BE2C (cell line): ENCODE measurements at regions not wholly inside any gene's neighbourhood (a gene's known extent, or its start where the extent isn't known, plus 50 kb on each side); places are given as distances from the start of the nearest gene placed in this dataset.

Experiments used
- DNase-seq: peaks from one replicate; pipeline ENCODE4 v3.0.0-alpha.2; 2020
- H3K27me3 ChIP-seq: fragments of 250-450 bp; sonication (Bioruptor Pico); 2 replicates; pipeline ENCODE4 v1.5.1; 2020; ENCODE audit warnings: mild to moderate bottlenecking
- H3K36me3 ChIP-seq: fragments of 250-450 bp; sonication (Bioruptor Pico); 2 replicates; pipeline ENCODE4 v1.5.1; 2020; ENCODE audit warnings: mild to moderate bottlenecking
- H3K4me1 ChIP-seq: fragments of 250-450 bp; sonication (Bioruptor Pico); 2 replicates; pipeline ENCODE4 v1.5.1; 2020
- H3K4me3 ChIP-seq: 2 replicates; pipeline ENCODE4 v1.5.1; 2011; ENCODE audit warnings: low read depth, low read length
- H3K9me3 ChIP-seq: fragments of 250-450 bp; sonication (Bioruptor Pico); 2 replicates; pipeline ENCODE4 v1.5.1; 2020
- TF ChIP-seq, protein P1 (sequence below): IDR thresholded peaks from 2 replicates; pipeline ENCODE4 v1.5.1; 2012; ENCODE audit warnings: mild to moderate bottlenecking, low read depth, low read length

DNA sequence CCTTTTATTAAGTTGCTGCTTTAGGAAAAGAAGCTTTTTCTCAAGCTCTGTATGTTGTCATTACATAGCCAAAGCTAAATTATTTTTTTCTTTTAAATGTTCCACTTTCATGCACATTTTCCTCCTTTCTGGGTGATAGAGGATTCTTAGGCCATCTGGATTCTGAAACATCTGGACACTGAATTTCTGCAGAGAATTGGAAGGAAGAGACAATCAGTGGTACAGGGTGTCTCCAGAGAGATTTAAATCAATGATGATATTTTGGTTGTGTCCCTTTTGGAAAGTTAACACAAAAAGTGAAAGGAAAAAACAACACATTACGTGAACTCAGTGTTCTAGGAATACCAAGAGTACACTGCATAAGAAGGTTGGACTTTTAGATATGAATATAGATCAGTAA lies 211.4 kb upstream of the PKN2 start:
- no peak overlapping the region for H3K4me3 ChIP-seq
- no peaks in the 10 kb centered on the region for H3K9me3 ChIP-seq
- DNase-seq: no peak
- H3K36me3 ChIP-seq: no peaks in the 10 kb centered on the region
- TF ChIP-seq, protein P1, sequence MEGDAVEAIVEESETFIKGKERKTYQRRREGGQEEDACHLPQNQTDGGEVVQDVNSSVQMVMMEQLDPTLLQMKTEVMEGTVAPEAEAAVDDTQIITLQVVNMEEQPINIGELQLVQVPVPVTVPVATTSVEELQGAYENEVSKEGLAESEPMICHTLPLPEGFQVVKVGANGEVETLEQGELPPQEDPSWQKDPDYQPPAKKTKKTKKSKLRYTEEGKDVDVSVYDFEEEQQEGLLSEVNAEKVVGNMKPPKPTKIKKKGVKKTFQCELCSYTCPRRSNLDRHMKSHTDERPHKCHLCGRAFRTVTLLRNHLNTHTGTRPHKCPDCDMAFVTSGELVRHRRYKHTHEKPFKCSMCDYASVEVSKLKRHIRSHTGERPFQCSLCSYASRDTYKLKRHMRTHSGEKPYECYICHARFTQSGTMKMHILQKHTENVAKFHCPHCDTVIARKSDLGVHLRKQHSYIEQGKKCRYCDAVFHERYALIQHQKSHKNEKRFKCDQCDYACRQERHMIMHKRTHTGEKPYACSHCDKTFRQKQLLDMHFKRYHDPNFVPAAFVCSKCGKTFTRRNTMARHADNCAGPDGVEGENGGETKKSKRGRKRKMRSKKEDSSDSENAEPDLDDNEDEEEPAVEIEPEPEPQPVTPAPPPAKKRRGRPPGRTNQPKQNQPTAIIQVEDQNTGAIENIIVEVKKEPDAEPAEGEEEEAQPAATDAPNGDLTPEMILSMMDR: no peak
- H3K27me3 ChIP-seq: no peaks in the 10 kb centered on the region
- H3K4me1 ChIP-seq: no peaks in the 10 kb centered on the region

DNA sequence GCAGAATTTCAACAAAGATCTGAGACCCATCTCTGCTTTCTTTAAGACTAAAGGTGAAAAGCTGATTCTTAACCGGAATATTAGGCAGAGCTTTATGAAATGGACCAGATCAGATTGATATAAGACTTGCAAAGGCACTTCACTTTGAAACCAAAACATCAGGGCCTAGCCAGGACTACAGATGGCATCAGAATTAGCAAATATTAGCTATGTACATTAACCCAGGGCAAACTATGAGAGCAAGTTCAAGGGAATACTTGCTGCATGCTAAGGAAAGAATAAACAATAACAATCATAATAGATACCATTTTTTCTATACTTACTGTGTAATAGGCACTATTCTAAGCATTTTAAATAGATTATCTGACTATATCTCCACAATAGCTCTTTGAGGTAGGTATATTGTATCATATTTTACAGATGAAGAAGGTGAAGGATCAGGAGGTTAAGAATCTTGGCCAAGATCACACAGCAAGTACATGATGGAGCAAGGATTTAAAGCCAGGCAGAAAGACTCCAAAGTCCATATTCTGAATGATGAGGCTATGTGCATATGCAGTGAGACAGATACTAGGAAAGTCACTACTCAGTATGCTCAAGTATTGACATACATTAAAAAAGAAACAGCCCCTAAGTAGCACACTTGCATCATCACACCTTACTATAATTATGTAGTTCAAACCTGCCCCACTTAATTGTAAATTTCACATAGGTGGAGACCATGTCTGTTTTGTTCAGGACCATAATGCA lies 209.3 kb upstream of the PKN2 start:
- Histone ChIP-seq H3K27me3 (no peaks in the 10 kb centered on the region), H3K4me3 (no peak overlapping the region), H3K36me3 (no peaks in the 10 kb centered on the region), H3K4me1 (no peaks in the 10 kb centered on the region), H3K9me3 (no peaks in the 10 kb centered on the region)
- TF ChIP-seq, protein P1: no peak
- no peak for DNase-seq

DNA sequence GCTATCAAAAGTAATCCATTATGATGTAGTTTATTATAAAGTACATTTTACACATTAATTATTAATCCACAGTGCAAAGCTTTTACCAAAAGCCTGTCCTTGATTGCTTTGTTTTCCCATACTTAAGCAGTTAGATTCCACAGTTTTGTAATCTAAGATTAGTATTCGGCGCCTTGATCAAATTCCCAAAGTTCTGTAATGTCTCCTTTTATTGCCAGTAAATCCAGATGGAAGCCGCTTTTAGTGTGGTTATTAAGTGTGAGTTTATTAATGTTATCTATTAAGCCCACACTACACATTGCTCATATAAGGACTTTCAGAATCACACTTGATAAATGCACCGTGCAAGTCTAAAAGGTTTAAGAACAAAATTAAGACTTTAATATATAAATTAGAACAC lies 199.2 kb upstream of the PKN2 start:
- H3K4me3 ChIP-seq: no peak overlapping the region
- no peak for DNase-seq
- no peaks in the 10 kb centered on the region for H3K27me3 ChIP-seq
- H3K9me3 ChIP-seq: no peaks in the 10 kb centered on the region
- H3K36me3 ChIP-seq: no peaks in the 10 kb centered on the region
- no peaks in the 10 kb centered on the region for H3K4me1 ChIP-seq
- TF ChIP-seq, protein P1: no peak

DNA sequence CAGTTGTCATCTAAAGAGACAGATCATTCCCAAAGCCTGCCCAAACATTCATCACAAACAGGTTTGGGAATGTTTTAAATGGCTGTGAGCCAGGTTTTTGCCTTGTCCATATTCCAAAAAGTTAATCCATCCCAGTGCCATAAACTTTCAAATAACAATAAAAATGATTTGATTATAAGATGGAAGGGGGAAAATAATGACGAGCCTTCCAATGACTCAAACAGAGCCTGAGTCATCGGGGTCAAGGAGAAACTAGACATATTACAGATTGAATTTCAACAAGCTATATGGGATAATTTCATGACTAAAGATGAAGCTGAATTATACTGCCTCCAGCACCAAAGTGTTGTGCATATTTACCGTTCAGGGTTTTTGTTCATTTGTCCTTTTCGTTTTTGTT lies 195.8 kb upstream of the PKN2 start:
- Histone ChIP-seq H3K27me3 (no peaks in the 10 kb centered on the region), H3K4me3 (no peak overlapping the region), H3K9me3 (no peaks in the 10 kb centered on the region), H3K36me3 (no peaks in the 10 kb centered on the region), H3K4me1 (no peaks in the 10 kb centered on the region)
- TF ChIP-seq, protein P1: no peak
- no peak for DNase-seq

DNA sequence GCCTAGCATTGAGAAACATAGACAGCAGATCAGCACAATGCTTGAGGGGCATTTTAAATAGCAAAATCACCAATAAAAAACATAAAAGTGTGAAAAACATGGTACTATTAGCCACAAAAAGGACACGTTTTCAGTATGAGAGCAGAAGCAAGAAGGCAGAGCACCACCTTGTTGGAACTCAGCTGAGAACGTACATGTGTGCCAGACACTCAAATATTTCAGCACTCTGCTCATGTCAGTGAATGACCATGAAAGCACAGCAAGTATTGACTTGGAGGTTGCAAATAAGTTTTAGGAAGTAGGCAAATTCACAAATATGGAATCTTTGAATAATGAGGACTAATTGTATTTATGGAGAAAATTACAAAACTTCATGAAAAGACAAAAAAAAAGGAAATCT lies 193.4 kb upstream of the PKN2 start:
- Histone ChIP-seq H3K9me3 (no peaks in the 10 kb centered on the region), H3K4me1 (no peaks in the 10 kb centered on the region), H3K36me3 (no peaks in the 10 kb centered on the region), H3K27me3 (no peaks in the 10 kb centered on the region), H3K4me3 (no peak overlapping the region)
- TF ChIP-seq, protein P1: no peak
- no peak for DNase-seq

DNA sequence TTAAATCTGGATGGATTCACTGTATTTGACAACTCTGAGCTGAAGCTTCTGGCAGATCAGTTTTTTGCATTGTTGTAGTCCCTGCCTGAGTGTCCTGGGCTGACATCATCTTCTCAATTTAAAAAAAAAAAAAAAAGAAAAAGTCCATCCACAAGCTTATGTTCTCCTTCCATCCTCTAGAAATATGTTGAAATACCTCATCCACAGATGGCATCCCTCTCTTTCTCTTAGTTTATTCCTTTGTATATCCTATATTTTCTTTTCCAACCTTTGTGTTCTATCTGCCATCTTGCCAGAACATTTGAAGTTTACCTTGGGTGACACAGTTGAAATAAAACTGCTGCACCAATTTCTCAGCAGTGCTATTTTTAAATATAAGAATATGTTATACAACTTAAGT lies 184.4 kb upstream of the PKN2 start:
- H3K27me3 ChIP-seq: no peaks in the 10 kb centered on the region
- H3K4me3 ChIP-seq: no peak overlapping the region
- H3K36me3 ChIP-seq: no peaks in the 10 kb centered on the region
- H3K4me1 ChIP-seq: no peaks in the 10 kb centered on the region
- DNase-seq: no peak
- no peaks in the 10 kb centered on the region for H3K9me3 ChIP-seq
- TF ChIP-seq, protein P1: no peak
